ENCODE measurements at regions not wholly inside any gene's neighbourhood (a gene's known extent, or its start where the extent isn't known, plus 50 kb on each side); places are given as distances from the start of the nearest gene placed in this dataset.

GRCh38 chr2:142750858-142751257 is 126.6 kb upstream of the KYNU start:
- Histone ChIP-seq H3K9ac (ENCODE audit: insufficient read depth, low read length) (no peak overlapping the region), H3K27me3 (ENCODE audit: control insufficient read depth, insufficient read depth, low read length) (no peaks in the 10 kb centered on the region)

DNA sequence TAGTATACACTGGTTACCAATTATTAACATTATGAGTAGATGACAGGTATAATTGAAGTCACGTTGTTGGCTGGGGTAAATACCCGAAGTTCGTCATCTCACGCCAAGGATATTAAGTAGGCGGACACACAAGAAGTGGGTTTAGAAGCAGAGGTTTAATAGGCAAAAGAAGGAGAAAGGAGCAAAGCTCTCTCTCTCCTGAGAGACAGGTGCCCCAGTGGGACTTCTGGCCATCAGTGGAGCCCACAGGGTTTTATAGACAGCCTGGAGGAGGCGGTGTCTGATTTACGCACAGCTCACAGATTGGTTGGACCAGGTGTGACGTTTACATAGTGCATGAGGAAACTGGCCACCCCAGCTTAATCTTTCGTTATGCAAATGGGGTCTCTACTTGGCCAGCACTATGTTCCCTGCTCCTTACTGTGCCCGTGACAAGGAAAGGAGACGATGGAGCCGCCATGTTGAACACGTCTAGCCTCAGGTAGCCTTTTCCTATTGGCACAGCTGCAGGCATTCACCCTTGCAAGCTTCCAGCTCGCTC is 128.8 kb upstream of the KYNU start:
- no peaks in the 10 kb centered on the region for H3K9me3 ChIP-seq (ENCODE audit: control insufficient read depth, insufficient read depth, low read depth, low read length)
- H4K20me1 ChIP-seq (ENCODE audit: control insufficient read depth, extremely low read depth, insufficient read depth, low read length), result no peaks in the 10 kb centered on the region
- no peak for TF ChIP-seq EZH2 (IDR thresholded peaks at IDR 0.05; ENCODE audit: low read length, missing control alignments)
- TF ChIP-seq, protein P1, sequence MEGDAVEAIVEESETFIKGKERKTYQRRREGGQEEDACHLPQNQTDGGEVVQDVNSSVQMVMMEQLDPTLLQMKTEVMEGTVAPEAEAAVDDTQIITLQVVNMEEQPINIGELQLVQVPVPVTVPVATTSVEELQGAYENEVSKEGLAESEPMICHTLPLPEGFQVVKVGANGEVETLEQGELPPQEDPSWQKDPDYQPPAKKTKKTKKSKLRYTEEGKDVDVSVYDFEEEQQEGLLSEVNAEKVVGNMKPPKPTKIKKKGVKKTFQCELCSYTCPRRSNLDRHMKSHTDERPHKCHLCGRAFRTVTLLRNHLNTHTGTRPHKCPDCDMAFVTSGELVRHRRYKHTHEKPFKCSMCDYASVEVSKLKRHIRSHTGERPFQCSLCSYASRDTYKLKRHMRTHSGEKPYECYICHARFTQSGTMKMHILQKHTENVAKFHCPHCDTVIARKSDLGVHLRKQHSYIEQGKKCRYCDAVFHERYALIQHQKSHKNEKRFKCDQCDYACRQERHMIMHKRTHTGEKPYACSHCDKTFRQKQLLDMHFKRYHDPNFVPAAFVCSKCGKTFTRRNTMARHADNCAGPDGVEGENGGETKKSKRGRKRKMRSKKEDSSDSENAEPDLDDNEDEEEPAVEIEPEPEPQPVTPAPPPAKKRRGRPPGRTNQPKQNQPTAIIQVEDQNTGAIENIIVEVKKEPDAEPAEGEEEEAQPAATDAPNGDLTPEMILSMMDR (conservative IDR thresholded peaks at IDR 0.05 in 1 of 2, IDR thresholded peaks at IDR 0.05 in 1 of 2; ENCODE audit: low read depth in 1 of 2, low read length in 2 of 2), result no peak
- H3K36me3 ChIP-seq (ENCODE audit: control insufficient read depth, insufficient read depth, low read length), result no peaks in the 10 kb centered on the region
- H3K4me2 ChIP-seq (ENCODE audit: extremely low read depth, insufficient read depth, low read length), result no peak overlapping the region
- H3K27me3 ChIP-seq (ENCODE audit: control insufficient read depth, insufficient read depth, low read length), result no peaks in the 10 kb centered on the region
- H2AFZ ChIP-seq (ENCODE audit: low read length), result no peak overlapping the region
- H3K4me3 ChIP-seq (replicated peaks in 1 of 4; ENCODE audit: control extremely low read depth in 1 of 4, insufficient read depth in 1 of 4, low read depth in 3 of 4, low read length in 4 of 4), result no peak overlapping the region
- H3K27ac ChIP-seq (ENCODE audit: insufficient read depth, low read length), result no peak overlapping the region
- no peak for DNase-seq (ENCODE audit: low read depth in 2 of 2)
- H3K4me1 ChIP-seq (ENCODE audit: control insufficient read depth, extremely low read depth, insufficient read depth, low read length), result no peaks in the 10 kb centered on the region
- H3K9ac ChIP-seq (ENCODE audit: insufficient read depth, low read length), result no peak overlapping the region
- no peaks in the 10 kb centered on the region for H3K79me2 ChIP-seq (ENCODE audit: control insufficient read depth, insufficient read depth, low read length)

More at GRCh38 chr2:142750858-142751257, 126.6 kb upstream of the KYNU start:
- Histone ChIP-seq H3K36me3 (ENCODE audit: control insufficient read depth, insufficient read depth, low read length) (no peaks in the 10 kb centered on the region), H3K4me1 (ENCODE audit: control insufficient read depth, extremely low read depth, insufficient read depth, low read length) (no peaks in the 10 kb centered on the region), H4K20me1 (ENCODE audit: control insufficient read depth, extremely low read depth, insufficient read depth, low read length) (no peaks in the 10 kb centered on the region), H3K79me2 (ENCODE audit: control insufficient read depth, insufficient read depth, low read length) (no peaks in the 10 kb centered on the region), H3K9me3 (ENCODE audit: control insufficient read depth, insufficient read depth, low read depth, low read length) (no peaks in the 10 kb centered on the region), H3K4me2 (ENCODE audit: extremely low read depth, insufficient read depth, low read length) (no peak overlapping the region), H3K4me3 (replicated peaks in 1 of 4; ENCODE audit: control extremely low read depth in 1 of 4, insufficient read depth in 1 of 4, low read depth in 3 of 4, low read length in 4 of 4) (no peak overlapping the region), H3K27ac (ENCODE audit: insufficient read depth, low read length) (no peak overlapping the region), H2AFZ (ENCODE audit: low read length) (no peak overlapping the region)
- no peak for DNase-seq (ENCODE audit: low read depth in 2 of 2)
- TF ChIP-seq, protein P1 (conservative IDR thresholded peaks at IDR 0.05 in 1 of 2, IDR thresholded peaks at IDR 0.05 in 1 of 2; ENCODE audit: low read depth in 1 of 2, low read length in 2 of 2), result no peak
- no peak for TF ChIP-seq EZH2 (IDR thresholded peaks at IDR 0.05; ENCODE audit: low read length, missing control alignments)

DNA sequence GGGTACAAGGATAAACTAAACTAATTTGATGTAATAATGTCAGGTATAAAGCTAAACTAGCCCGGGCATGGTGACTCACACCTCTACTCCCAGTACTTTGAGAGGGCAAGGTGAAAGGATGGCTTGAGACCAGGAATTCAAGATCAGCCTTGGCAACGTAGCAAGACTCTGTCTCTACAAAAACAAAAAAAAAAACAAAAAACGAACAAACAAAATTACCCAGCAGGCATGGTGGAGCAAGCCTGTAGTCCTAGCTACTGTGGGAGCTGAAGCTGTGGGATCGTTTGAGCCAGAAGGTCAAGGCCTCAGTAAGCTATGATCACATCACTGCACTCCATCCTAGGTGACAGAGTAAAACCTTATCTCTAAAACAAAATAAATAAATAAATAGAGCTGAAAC is 131.8 kb upstream of the KYNU start:
- no peak overlapping the region for H3K4me2 ChIP-seq (ENCODE audit: extremely low read depth, insufficient read depth, low read length)
- no peaks in the 10 kb centered on the region for H3K9me3 ChIP-seq (ENCODE audit: control insufficient read depth, insufficient read depth, low read depth, low read length)
- no peak overlapping the region for H3K4me3 ChIP-seq (replicated peaks in 1 of 4; ENCODE audit: control extremely low read depth in 1 of 4, insufficient read depth in 1 of 4, low read depth in 3 of 4, low read length in 4 of 4)
- peak in 1 of 2 donors; percentile 11 for DNase-seq (ENCODE audit: low read depth in 2 of 2)
- H2AFZ ChIP-seq (ENCODE audit: low read length), result no peak overlapping the region
- H3K36me3 ChIP-seq (ENCODE audit: control insufficient read depth, insufficient read depth, low read length), result no peaks in the 10 kb centered on the region
- H3K27me3 ChIP-seq (ENCODE audit: control insufficient read depth, insufficient read depth, low read length), result no peaks in the 10 kb centered on the region
- no peaks in the 10 kb centered on the region for H3K4me1 ChIP-seq (ENCODE audit: control insufficient read depth, extremely low read depth, insufficient read depth, low read length)
- no peak for TF ChIP-seq EZH2 (IDR thresholded peaks at IDR 0.05; ENCODE audit: low read length, missing control alignments)
- no peak overlapping the region for H3K9ac ChIP-seq (ENCODE audit: insufficient read depth, low read length)
- no peaks in the 10 kb centered on the region for H4K20me1 ChIP-seq (ENCODE audit: control insufficient read depth, extremely low read depth, insufficient read depth, low read length)
- H3K27ac ChIP-seq (ENCODE audit: insufficient read depth, low read length), result no peak overlapping the region
- no peaks in the 10 kb centered on the region for H3K79me2 ChIP-seq (ENCODE audit: control insufficient read depth, insufficient read depth, low read length)
